HG03045 (cell line): ENCODE measurements at regions not wholly inside any gene's neighbourhood (a gene's known extent, or its start where the extent isn't known, plus 50 kb on each side); places are given as distances from the start of the nearest gene placed in this dataset.
"Not testable (repeated sequence)": the region's sequence is repeated elsewhere in the genome, so short reads cannot be mapped to it uniquely, and the experiment has no call there.

ENCODE experiments used
- ATAC-seq: cut with Tn5 transposase; IDR thresholded peaks from one replicate; pipeline ENCODE4 v1.9.1; 2021; ENCODE audit warnings: mild to moderate bottlenecking, moderate library complexity; ENCODE audit not compliant: unreplicated experiment

- not testable (repeated sequence) for ATAC-seq
These were observed 240.1 kb downstream of the ZNF92 start for GRCh38 chr7:65613644-65614289.

- not testable (repeated sequence) for ATAC-seq
These were observed 242.5 kb downstream of the ZNF92 start for GRCh38 chr7:65616111-65616510.

- ATAC-seq: not testable (repeated sequence)
These were observed 246.6 kb downstream of the ZNF92 start for GRCh38 chr7:65620216-65620615.

- not testable (repeated sequence) for ATAC-seq
These were observed 248.0 kb downstream of the ZNF92 start for GRCh38 chr7:65621580-65622201.

- ATAC-seq: not testable (repeated sequence)
These were observed 241.6 kb upstream of the VKORC1L1 start for GRCh38 chr7:65631236-65631635.

- ATAC-seq: not testable (repeated sequence)
These were observed 239.1 kb upstream of the VKORC1L1 start for GRCh38 chr7:65633587-65634404.

GRCh38 chr7:65638918-65639317, 234.0 kb upstream of the VKORC1L1 start:
- ATAC-seq: not testable (repeated sequence)

- not testable (repeated sequence) for ATAC-seq
These were observed 233.2 kb upstream of the VKORC1L1 start for GRCh38 chr7:65639717-65640116.

- not testable (repeated sequence) for ATAC-seq
These were observed 229.4 kb upstream of the VKORC1L1 start for GRCh38 chr7:65643498-65643897.

- ATAC-seq: not testable (repeated sequence)
These were observed 225.5 kb upstream of the VKORC1L1 start for GRCh38 chr7:65647153-65647964.

GRCh38 chr7:65651174-65651573, 221.7 kb upstream of the VKORC1L1 start:
- ATAC-seq: not testable (repeated sequence)

- not testable (repeated sequence) for ATAC-seq
These were observed 220.9 kb upstream of the VKORC1L1 start for GRCh38 chr7:65651826-65652592.

GRCh38 chr7:65652669-65653068, 220.2 kb upstream of the VKORC1L1 start:
- ATAC-seq: not testable (repeated sequence)

- ATAC-seq: not testable (repeated sequence)
These were observed 216.2 kb upstream of the VKORC1L1 start for GRCh38 chr7:65656494-65657188.

GRCh38 chr7:65683362-65683761, 189.5 kb upstream of the VKORC1L1 start:
- ATAC-seq: not testable (repeated sequence)

- not testable (repeated sequence) for ATAC-seq
These were observed 173.7 kb upstream of the VKORC1L1 start for GRCh38 chr7:65699026-65699714.

GRCh38 chr7:65699715-65700356, 173.0 kb upstream of the VKORC1L1 start:
- not testable (repeated sequence) for ATAC-seq

- ATAC-seq: not testable (repeated sequence)
These were observed 153.6 kb upstream of the VKORC1L1 start for GRCh38 chr7:65719123-65719798.
